Breast epithelium (tissue), 3 donors: ENCODE measurements at regions not wholly inside any gene's neighbourhood (a gene's known extent, or its start where the extent isn't known, plus 50 kb on each side); places are given as distances from the start of the nearest gene placed in this dataset.

Experiments used
- CTCF ChIP-seq, 3 donors: fragments of 450-650 bp; IDR thresholded peaks; one replicate each; pipeline ENCODE4 v1.5.1; 2016 to 2017; ENCODE audit warnings: antibody characterized with exemption in 3 of 3, mild to moderate bottlenecking in 3 of 3, moderate library complexity in 3 of 3
- POLR2A ChIP-seq: fragments of 450-650 bp; IDR thresholded peaks from one replicate; pipeline ENCODE4 v1.6.1; 2016; ENCODE audit warnings: antibody characterized with exemption, mild to moderate bottlenecking, moderate library complexity
- POLR2AphosphoS5 ChIP-seq, 3 donors: sonication (generic); formaldehyde crosslinking; IDR thresholded peaks; one replicate each; pipeline ENCODE4 v1.6.1; 2017; ENCODE audit warnings: antibody characterized with exemption in 3 of 3

- TF ChIP-seq CTCF (IDR thresholded peaks at IDR 0.05) (no peak), POLR2A (no peak), POLR2AphosphoS5 (IDR thresholded peaks at IDR 0.05) (no peak)
Observed at GRCh38 chr3:89577637-89578530, 470.5 kb downstream of the EPHA3 start.
